Lung (tissue), 11 donors: ENCODE measurements at regions not wholly inside any gene's neighbourhood (a gene's known extent, or its start where the extent isn't known, plus 50 kb on each side); places are given as distances from the start of the nearest gene placed in this dataset.
"Not testable (repeated sequence)": the region's sequence is repeated elsewhere in the genome, so short reads cannot be mapped to it uniquely, and the experiment has no call there.

ENCODE experiments used
- ATAC-seq: fragments of 200-7000 bp; cut with Tn5 transposase; one replicate; pipeline ENCODE4 v1.9.1; 2020; ENCODE audit warnings: moderate number of reproducible peaks; ENCODE audit not compliant: insufficient read depth, low FRiP score
- DNase-seq, 3 donors: peaks; one replicate each; pipeline ENCODE4 v3.0.0-alpha.2; 2013 to 2017
- H3K27ac ChIP-seq, 2 donors: one replicate each; pipeline ENCODE4 v1.5.1; 2013; ENCODE audit warnings: mild to moderate bottlenecking in 2 of 2, moderate library complexity in 2 of 2, control low read depth in 1 of 2, inconsistent platforms in 1 of 2, low read depth in 1 of 2, low read length in 1 of 2
- H3K27me3 ChIP-seq, 3 donors: one replicate each; pipeline ENCODE4 v1.5.1; 2013; ENCODE audit warnings: low read length in 2 of 3; ENCODE audit not compliant: control insufficient read depth in 3 of 3, insufficient read depth in 3 of 3
- H3K36me3 ChIP-seq, 4 donors: one replicate each; pipeline ENCODE4 v1.5.1; 2013; ENCODE audit warnings: low read length in 4 of 4, mild to moderate bottlenecking in 1 of 4, moderate library complexity in 1 of 4; ENCODE audit not compliant: control insufficient read depth in 4 of 4, insufficient read depth in 4 of 4
- H3K4me1 ChIP-seq, 5 donors: one replicate each; pipeline ENCODE4 v1.5.1; 2013; ENCODE audit warnings: low read length in 5 of 5, mild to moderate bottlenecking in 2 of 5, moderate library complexity in 1 of 5; ENCODE audit not compliant: control insufficient read depth in 5 of 5, insufficient read depth in 5 of 5
- H3K4me3 ChIP-seq: one replicate; pipeline ENCODE4 v1.5.1; 2013; ENCODE audit warnings: mild to moderate bottlenecking, control low read depth, moderate library complexity
- H3K9ac ChIP-seq, 2 donors: one replicate each; pipeline ENCODE4 v1.5.1; 2013; ENCODE audit warnings: low read length in 2 of 2, control low read depth in 1 of 2; ENCODE audit not compliant: insufficient read depth in 1 of 2
- H3K9me3 ChIP-seq, 4 donors: one replicate each; pipeline ENCODE4 v1.5.1; 2013; ENCODE audit warnings: low read length in 3 of 4, mild to moderate bottlenecking in 1 of 4, moderate library complexity in 1 of 4; ENCODE audit not compliant: control insufficient read depth in 4 of 4, insufficient read depth in 3 of 4
- CTCF ChIP-seq: IDR thresholded peaks from 2 replicates; pipeline ENCODE4 v1.5.1; 2012; ENCODE audit warnings: mild to moderate bottlenecking; ENCODE audit errors: control extremely low read depth, extremely low read depth
- WGBS, 2 donors: extraction: QIAGEN DNeasy Blood & Tissue Kit; methylation state at CpG; one replicate each; pipeline ENCODE4 v1.1.7; 2013; 5-methylcytosine and 5-hydroxymethylcytosine counted together
- donor health status: control.
- donor health status: control.
- donor health status: Bipolar disorder and iron deficiency.
- donor health status: healthy.
- donor health status: DM: yes; HTN: yes; CAD: no.

- Histone ChIP-seq H3K9ac (no peak overlapping the region), H3K27me3 (no peaks in the 10 kb centered on the region), H3K4me1 (no peaks in the 10 kb centered on the region), H3K4me3 (no peak overlapping the region), H3K27ac (no peak overlapping the region), H3K9me3 (peaks cover 0 to 7% (median 0%) of the 10 kb centered on the region in 4 donors), H3K36me3 (peaks cover 0 to 4% (median 2%) of the 10 kb centered on the region in 4 donors)
- TF ChIP-seq CTCF = no peak
- ATAC-seq = no peak
- no peak for DNase-seq
Observed at GRCh38 chrX:63424063-63424462, 72.9 kb upstream of the SPIN4 start.

GRCh38 chrX:63421411-63421810 is 70.3 kb upstream of the SPIN4 start:
- no peak for ATAC-seq
- no peak overlapping the region for H3K27ac ChIP-seq
- no peak overlapping the region for H3K4me3 ChIP-seq
- H3K9ac ChIP-seq = no peak overlapping the region
- H3K9me3 ChIP-seq = peaks cover 0 to 4% (median 0%) of the 10 kb centered on the region in 4 donors
- no peaks in the 10 kb centered on the region for H3K4me1 ChIP-seq
- H3K27me3 ChIP-seq = no peaks in the 10 kb centered on the region
- peaks cover 0 to 4% (median under 1%) of the 10 kb centered on the region in 4 donors for H3K36me3 ChIP-seq
- no peak for DNase-seq
- TF ChIP-seq CTCF = no peak

- no peak for TF ChIP-seq CTCF
- WGBS, 2 donors = 80 to 82% methylated on average over 4 of the region's 4 CpGs
Observed at GRCh38 chrX:63418211-63418610, 67.1 kb upstream of the SPIN4 start.

GRCh38 chrX:63417649-63418048 is 66.5 kb upstream of the SPIN4 start:
- ATAC-seq (no peak), DNase-seq (no peak)
- H3K4me1 ChIP-seq = no peaks in the 10 kb centered on the region
- H3K9ac ChIP-seq = no peak overlapping the region
- no peaks in the 10 kb centered on the region for H3K36me3 ChIP-seq
- H3K9me3 ChIP-seq = no peaks in the 10 kb centered on the region
- TF ChIP-seq CTCF = no peak
- no peak overlapping the region for H3K27ac ChIP-seq
- no peaks in the 10 kb centered on the region for H3K27me3 ChIP-seq
- WGBS, 2 donors = 90 to 96% methylated on average over 4 of the region's 4 CpGs
- no peak overlapping the region for H3K4me3 ChIP-seq

More at GRCh38 chrX:63418211-63418610, 67.1 kb upstream of the SPIN4 start:
- no peaks in the 10 kb centered on the region for H3K27me3 ChIP-seq
- H3K9ac ChIP-seq = no peak overlapping the region
- H3K9me3 ChIP-seq = no peaks in the 10 kb centered on the region
- no peaks in the 10 kb centered on the region for H3K36me3 ChIP-seq
- no peak for DNase-seq
- H3K27ac ChIP-seq = no peak overlapping the region
- no peak for ATAC-seq
- no peaks in the 10 kb centered on the region for H3K4me1 ChIP-seq
- H3K4me3 ChIP-seq = no peak overlapping the region

GRCh38 chrX:63409934-63410333 is 58.8 kb upstream of the SPIN4 start:
- ATAC-seq, H3K9ac ChIP-seq, H3K4me3 ChIP-seq, H3K27me3 ChIP-seq, H3K9me3 ChIP-seq, H3K4me1 ChIP-seq, DNase-seq, H3K36me3 ChIP-seq, H3K27ac ChIP-seq: not testable (repeated sequence)
- 90 to 94% methylated on average over 7 of the region's 7 CpGs for WGBS, 2 donors
